ENCODE measurements at regions not wholly inside any gene's neighbourhood (a gene's known extent, or its start where the extent isn't known, plus 50 kb on each side); places are given as distances from the start of the nearest gene placed in this dataset.
A peak's percentile ranks its signal among the peaks of the same experiment; 100 is the strongest.

GRCh38 chr10:2121315-2121714 lies 384.0 kb upstream of the ADARB2 start:
- no peaks in the 10 kb centered on the region for H3K9me3 Mint-ChIP-seq
- H3K27me3 Mint-ChIP-seq = no peaks in the 10 kb centered on the region
- no peaks in the 10 kb centered on the region for H3K4me1 Mint-ChIP-seq
- no peaks in the 10 kb centered on the region for H3K36me3 Mint-ChIP-seq
- no peak overlapping the region for H3K27ac Mint-ChIP-seq
- H3K4me3 Mint-ChIP-seq = no peak overlapping the region

- H3K27me3 Mint-ChIP-seq = no peaks in the 10 kb centered on the region
- no peak overlapping the region for H3K27ac Mint-ChIP-seq
- no peaks in the 10 kb centered on the region for H3K9me3 Mint-ChIP-seq
- no peaks in the 10 kb centered on the region for H3K36me3 Mint-ChIP-seq
- H3K4me3 Mint-ChIP-seq = no peak overlapping the region
- no peaks in the 10 kb centered on the region for H3K4me1 Mint-ChIP-seq
Observed at GRCh38 chr10:2120746-2121145, 383.4 kb upstream of the ADARB2 start.

GRCh38 chr10:2119316-2119715 lies 382.0 kb upstream of the ADARB2 start:
- Mint-ChIP-seq H3K4me3 (no peak overlapping the region), H3K9me3 (no peaks in the 10 kb centered on the region), H3K4me1 (no peaks in the 10 kb centered on the region), H3K36me3 (no peaks in the 10 kb centered on the region), H3K27me3 (no peaks in the 10 kb centered on the region), H3K27ac (no peak overlapping the region)

- Mint-ChIP-seq H3K4me1 (no peaks in the 10 kb centered on the region), H3K36me3 (no peaks in the 10 kb centered on the region), H3K9me3 (no peaks in the 10 kb centered on the region), H3K27me3 (no peaks in the 10 kb centered on the region), H3K27ac (no peak overlapping the region), H3K4me3 (no peak overlapping the region)
Observed at GRCh38 chr10:2118201-2118600, 380.9 kb upstream of the ADARB2 start.

- H3K4me3 Mint-ChIP-seq = no peak overlapping the region
- H3K4me1 Mint-ChIP-seq = no peaks in the 10 kb centered on the region
- H3K27me3 Mint-ChIP-seq = no peaks in the 10 kb centered on the region
- H3K36me3 Mint-ChIP-seq = no peaks in the 10 kb centered on the region
- H3K27ac Mint-ChIP-seq = no peak overlapping the region
- no peaks in the 10 kb centered on the region for H3K9me3 Mint-ChIP-seq
Observed at GRCh38 chr10:2117641-2118040, 380.3 kb upstream of the ADARB2 start.

GRCh38 chr10:2111965-2112364 lies 374.6 kb upstream of the ADARB2 start:
- no peak overlapping the region for H3K4me3 Mint-ChIP-seq
- no peaks in the 10 kb centered on the region for H3K36me3 Mint-ChIP-seq
- no peaks in the 10 kb centered on the region for H3K4me1 Mint-ChIP-seq
- H3K27ac Mint-ChIP-seq = no peak overlapping the region
- no peaks in the 10 kb centered on the region for H3K27me3 Mint-ChIP-seq
- no peaks in the 10 kb centered on the region for H3K9me3 Mint-ChIP-seq

GRCh38 chr10:2108496-2108895 lies 371.2 kb upstream of the ADARB2 start:
- Mint-ChIP-seq H3K9me3 (no peaks in the 10 kb centered on the region), H3K4me1 (no peaks in the 10 kb centered on the region), H3K36me3 (no peaks in the 10 kb centered on the region), H3K27me3 (no peaks in the 10 kb centered on the region), H3K4me3 (no peak overlapping the region), H3K27ac (no peak overlapping the region)

GRCh38 chr10:2106641-2107040 lies 369.3 kb upstream of the ADARB2 start:
- Mint-ChIP-seq H3K9me3 (no peaks in the 10 kb centered on the region), H3K27ac (no peak overlapping the region), H3K36me3 (no peaks in the 10 kb centered on the region), H3K4me3 (no peak overlapping the region), H3K27me3 (no peaks in the 10 kb centered on the region), H3K4me1 (no peaks in the 10 kb centered on the region)

GRCh38 chr10:2099321-2099720 lies 362.0 kb upstream of the ADARB2 start:
- Mint-ChIP-seq H3K27me3 (no peaks in the 10 kb centered on the region), H3K4me3 (no peak overlapping the region), H3K36me3 (no peaks in the 10 kb centered on the region), H3K4me1 (no peaks in the 10 kb centered on the region), H3K27ac (no peak overlapping the region), H3K9me3 (no peaks in the 10 kb centered on the region)

GRCh38 chr10:2097937-2098336 lies 360.6 kb upstream of the ADARB2 start:
- H3K36me3 Mint-ChIP-seq = no peaks in the 10 kb centered on the region
- H3K9me3 Mint-ChIP-seq = no peaks in the 10 kb centered on the region
- no peaks in the 10 kb centered on the region for H3K27me3 Mint-ChIP-seq
- no peaks in the 10 kb centered on the region for H3K4me1 Mint-ChIP-seq
- no peak overlapping the region for H3K27ac Mint-ChIP-seq
- H3K4me3 Mint-ChIP-seq = no peak overlapping the region

GRCh38 chr10:2094171-2094570 lies 356.8 kb upstream of the ADARB2 start:
- H3K4me3 Mint-ChIP-seq = no peak overlapping the region
- H3K27me3 Mint-ChIP-seq = no peaks in the 10 kb centered on the region
- no peaks in the 10 kb centered on the region for H3K36me3 Mint-ChIP-seq
- H3K4me1 Mint-ChIP-seq = no peaks in the 10 kb centered on the region
- H3K27ac Mint-ChIP-seq = no peak overlapping the region
- no peaks in the 10 kb centered on the region for H3K9me3 Mint-ChIP-seq

- H3K4me1 Mint-ChIP-seq = peaks cover 5% of the 10 kb centered on the region
- no peaks in the 10 kb centered on the region for H3K9me3 Mint-ChIP-seq
- no peaks in the 10 kb centered on the region for H3K27me3 Mint-ChIP-seq
- no peak overlapping the region for H3K27ac Mint-ChIP-seq
- no peaks in the 10 kb centered on the region for H3K36me3 Mint-ChIP-seq
- no peak overlapping the region for H3K4me3 Mint-ChIP-seq
Observed at GRCh38 chr10:2083591-2083990, 346.3 kb upstream of the ADARB2 start.

- H3K9me3 Mint-ChIP-seq = no peaks in the 10 kb centered on the region
- H3K27me3 Mint-ChIP-seq = no peaks in the 10 kb centered on the region
- no peak overlapping the region for H3K4me3 Mint-ChIP-seq
- H3K27ac Mint-ChIP-seq = no peak overlapping the region
- peaks cover 9% of the 10 kb centered on the region for H3K4me1 Mint-ChIP-seq
- no peaks in the 10 kb centered on the region for H3K36me3 Mint-ChIP-seq
Observed at GRCh38 chr10:2081501-2081900, 344.2 kb upstream of the ADARB2 start.

GRCh38 chr10:2079603-2080078 lies 342.3 kb upstream of the ADARB2 start:
- Mint-ChIP-seq H3K27ac (no peak overlapping the region), H3K9me3 (no peaks in the 10 kb centered on the region), H3K36me3 (no peaks in the 10 kb centered on the region), H3K4me1 (peaks cover 4% of the 10 kb centered on the region), H3K4me3 (no peak overlapping the region), H3K27me3 (no peaks in the 10 kb centered on the region)

GRCh38 chr10:2077231-2077630 lies 339.9 kb upstream of the ADARB2 start:
- Mint-ChIP-seq H3K36me3 (no peaks in the 10 kb centered on the region), H3K27me3 (no peaks in the 10 kb centered on the region), H3K9me3 (no peaks in the 10 kb centered on the region), H3K4me1 (peaks cover 4% of the 10 kb centered on the region), H3K27ac (peak overlapping the region; percentile 36), H3K4me3 (no peak overlapping the region)

GRCh38 chr10:2076528-2076927 lies 339.2 kb upstream of the ADARB2 start:
- no peak overlapping the region for H3K27ac Mint-ChIP-seq
- H3K4me3 Mint-ChIP-seq = no peak overlapping the region
- H3K4me1 Mint-ChIP-seq = peaks cover 4% of the 10 kb centered on the region
- H3K27me3 Mint-ChIP-seq = no peaks in the 10 kb centered on the region
- H3K9me3 Mint-ChIP-seq = peaks cover 4% of the 10 kb centered on the region
- no peaks in the 10 kb centered on the region for H3K36me3 Mint-ChIP-seq

- no peaks in the 10 kb centered on the region for H3K27me3 Mint-ChIP-seq
- no peak overlapping the region for H3K27ac Mint-ChIP-seq
- peaks cover 11% of the 10 kb centered on the region for H3K9me3 Mint-ChIP-seq
- peaks cover 3% of the 10 kb centered on the region for H3K36me3 Mint-ChIP-seq
- H3K4me1 Mint-ChIP-seq = peaks cover 6% of the 10 kb centered on the region
- no peak overlapping the region for H3K4me3 Mint-ChIP-seq
Observed at GRCh38 chr10:2067015-2067414, 329.7 kb upstream of the ADARB2 start.

Data from activated naive CD4-positive, alpha-beta T cell treated with anti-CD3 and anti-CD28 coated beads, Interleukin-2, amount 50 U/mL, for 24 hours (primary cell).